ENCODE measurements at regions not wholly inside any gene's neighbourhood (a gene's known extent, or its start where the extent isn't known, plus 50 kb on each side); places are given as distances from the start of the nearest gene placed in this dataset.
"Not testable (repeated sequence)": the region's sequence is repeated elsewhere in the genome, so short reads cannot be mapped to it uniquely, and the experiment has no call there.

DNA sequence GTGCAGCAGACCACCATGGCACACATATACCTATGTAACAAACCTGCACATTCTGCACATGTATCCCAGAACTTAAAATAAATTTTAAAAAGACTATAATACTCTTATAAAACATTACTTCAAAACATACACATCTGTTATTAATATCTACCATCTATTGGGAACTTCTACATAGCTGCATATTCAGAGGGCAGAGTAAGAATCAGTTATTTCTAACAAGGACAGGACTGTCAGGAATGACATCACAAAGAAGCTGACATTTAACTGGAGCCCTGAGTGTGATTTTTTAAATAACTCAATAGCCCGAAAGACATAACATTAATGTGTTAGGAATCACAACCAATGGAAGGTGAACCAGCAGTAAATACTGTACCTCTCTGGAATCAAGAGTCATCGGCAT, 276.7 kb upstream of the ECI2 start:
- H3K36me3 Mint-ChIP-seq (ENCODE audit: low read depth), result no peaks in the 10 kb centered on the region
- CTCF ChIA-PET, result no interaction called here
- peaks cover 3% of the 10 kb centered on the region for H3K9me3 Mint-ChIP-seq
- H3K4me3 Mint-ChIP-seq, result no peak overlapping the region
- TF ChIP-seq, protein P1, sequence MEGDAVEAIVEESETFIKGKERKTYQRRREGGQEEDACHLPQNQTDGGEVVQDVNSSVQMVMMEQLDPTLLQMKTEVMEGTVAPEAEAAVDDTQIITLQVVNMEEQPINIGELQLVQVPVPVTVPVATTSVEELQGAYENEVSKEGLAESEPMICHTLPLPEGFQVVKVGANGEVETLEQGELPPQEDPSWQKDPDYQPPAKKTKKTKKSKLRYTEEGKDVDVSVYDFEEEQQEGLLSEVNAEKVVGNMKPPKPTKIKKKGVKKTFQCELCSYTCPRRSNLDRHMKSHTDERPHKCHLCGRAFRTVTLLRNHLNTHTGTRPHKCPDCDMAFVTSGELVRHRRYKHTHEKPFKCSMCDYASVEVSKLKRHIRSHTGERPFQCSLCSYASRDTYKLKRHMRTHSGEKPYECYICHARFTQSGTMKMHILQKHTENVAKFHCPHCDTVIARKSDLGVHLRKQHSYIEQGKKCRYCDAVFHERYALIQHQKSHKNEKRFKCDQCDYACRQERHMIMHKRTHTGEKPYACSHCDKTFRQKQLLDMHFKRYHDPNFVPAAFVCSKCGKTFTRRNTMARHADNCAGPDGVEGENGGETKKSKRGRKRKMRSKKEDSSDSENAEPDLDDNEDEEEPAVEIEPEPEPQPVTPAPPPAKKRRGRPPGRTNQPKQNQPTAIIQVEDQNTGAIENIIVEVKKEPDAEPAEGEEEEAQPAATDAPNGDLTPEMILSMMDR (IDR thresholded peaks at IDR 0.05), result no peak
- H3K27me3 Mint-ChIP-seq, result peaks cover 8% of the 10 kb centered on the region
- POLR2A ChIA-PET, result no interaction called here
- DNase-seq, result no peak
- no peak overlapping the region for H3K27ac Mint-ChIP-seq
- ATAC-seq, result no peak
- no peaks in the 10 kb centered on the region for H3K4me1 Mint-ChIP-seq (ENCODE audit: low read depth)
- intact Hi-C loops (cut with micrococcal nuclease), result no loop called here

DNA sequence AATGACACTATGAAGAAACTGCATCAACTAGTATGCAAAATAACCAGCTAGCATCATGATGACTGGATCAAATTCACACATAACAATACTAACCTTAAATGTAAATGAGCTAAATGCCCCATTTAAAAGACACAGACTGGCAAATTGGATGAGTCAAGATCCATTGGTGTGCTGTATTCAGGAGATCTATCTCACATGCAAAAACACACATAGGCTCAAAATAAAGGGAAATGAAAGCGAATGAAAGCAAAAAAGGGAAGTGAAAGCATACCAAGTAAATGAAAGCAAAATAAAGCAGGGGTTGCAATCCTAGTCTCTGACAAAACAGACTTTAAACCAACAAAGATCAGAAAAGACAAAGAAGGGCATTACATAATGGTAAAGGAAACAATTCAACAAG, 272.3 kb upstream of the ECI2 start:
- H3K4me1 Mint-ChIP-seq (ENCODE audit: low read depth); H3K4me3 Mint-ChIP-seq; H3K27ac Mint-ChIP-seq; DNase-seq; H3K36me3 Mint-ChIP-seq (ENCODE audit: low read depth); H3K9me3 Mint-ChIP-seq; POLR2A ChIA-PET; intact Hi-C loops (cut with micrococcal nuclease); CTCF ChIA-PET; ATAC-seq: not testable (repeated sequence)
- H3K27me3 Mint-ChIP-seq, result peaks cover 16% of the 10 kb centered on the region

DNA sequence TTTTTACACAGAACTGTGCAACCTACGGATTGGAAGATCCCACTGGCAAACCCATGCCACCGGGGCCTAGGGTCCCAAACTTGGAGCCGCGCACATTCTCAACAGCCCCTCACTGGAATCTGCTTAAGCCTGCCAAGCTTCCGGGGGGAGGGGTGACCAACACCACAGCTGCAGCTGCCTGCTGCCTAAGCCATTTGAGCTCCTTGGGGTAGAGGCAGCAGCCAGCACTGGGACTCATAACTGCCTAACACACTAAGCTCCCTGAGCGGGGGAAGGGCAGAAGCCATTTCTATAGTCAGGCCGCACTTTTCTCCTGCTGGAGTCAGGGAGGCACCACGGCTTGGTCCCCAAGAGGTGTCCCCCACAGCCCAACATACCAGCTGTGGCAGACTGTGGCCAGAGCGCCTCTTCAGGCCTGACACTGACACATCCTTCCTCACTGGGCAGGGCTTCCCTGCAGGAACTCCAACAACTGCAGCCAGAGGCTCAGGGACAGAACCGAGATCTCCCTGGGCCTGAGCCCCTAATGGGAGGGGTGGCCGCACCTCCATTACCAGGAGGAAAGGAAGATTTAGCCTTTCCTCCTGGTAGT, 270.3 kb upstream of the ECI2 start:
- ATAC-seq (no peak), DNase-seq (no peak)
- ChIA-PET POLR2A (no interaction called here), CTCF (no interaction called here)
- Mint-ChIP-seq H3K4me3 (no peak overlapping the region), H3K36me3 (ENCODE audit: low read depth) (no peaks in the 10 kb centered on the region), H3K4me1 (ENCODE audit: low read depth) (no peaks in the 10 kb centered on the region), H3K27me3 (peaks cover 20% of the 10 kb centered on the region), H3K9me3 (peaks cover 3% of the 10 kb centered on the region), H3K27ac (no peak overlapping the region)
- intact Hi-C loops (cut with micrococcal nuclease), result no loop called here
- TF ChIP-seq, protein P1 (IDR thresholded peaks at IDR 0.05), result no peak

DNA sequence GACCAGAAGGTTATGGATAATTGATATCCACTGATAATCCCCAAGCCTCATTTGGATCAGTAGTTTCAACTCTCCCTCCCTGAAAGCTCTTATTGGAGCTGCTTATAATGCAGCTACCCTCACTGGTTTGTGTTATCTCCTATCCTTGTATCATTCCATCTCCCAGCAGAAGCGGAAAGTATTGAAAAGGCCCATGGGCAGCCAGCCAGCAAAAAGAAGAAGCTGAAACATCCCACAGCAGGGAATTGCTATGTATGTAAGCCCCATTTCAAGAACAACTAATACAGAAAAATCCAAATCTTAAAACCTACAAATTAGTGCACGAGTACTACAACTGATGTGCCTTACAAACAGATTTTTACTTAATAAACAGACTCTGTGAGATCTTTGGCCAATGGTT, 269.0 kb upstream of the ECI2 start:
- DNase-seq (no peak), ATAC-seq (no peak)
- Mint-ChIP-seq H3K27me3 (peaks cover 20% of the 10 kb centered on the region), H3K27ac (no peak overlapping the region), H3K4me3 (no peak overlapping the region), H3K9me3 (peaks cover 3% of the 10 kb centered on the region), H3K4me1 (ENCODE audit: low read depth) (no peaks in the 10 kb centered on the region), H3K36me3 (ENCODE audit: low read depth) (no peaks in the 10 kb centered on the region)
- ChIA-PET CTCF (no interaction called here), POLR2A (no interaction called here)
- TF ChIP-seq, protein P1 (IDR thresholded peaks at IDR 0.05), result no peak
- intact Hi-C loops (cut with micrococcal nuclease), result no loop called here

DNA sequence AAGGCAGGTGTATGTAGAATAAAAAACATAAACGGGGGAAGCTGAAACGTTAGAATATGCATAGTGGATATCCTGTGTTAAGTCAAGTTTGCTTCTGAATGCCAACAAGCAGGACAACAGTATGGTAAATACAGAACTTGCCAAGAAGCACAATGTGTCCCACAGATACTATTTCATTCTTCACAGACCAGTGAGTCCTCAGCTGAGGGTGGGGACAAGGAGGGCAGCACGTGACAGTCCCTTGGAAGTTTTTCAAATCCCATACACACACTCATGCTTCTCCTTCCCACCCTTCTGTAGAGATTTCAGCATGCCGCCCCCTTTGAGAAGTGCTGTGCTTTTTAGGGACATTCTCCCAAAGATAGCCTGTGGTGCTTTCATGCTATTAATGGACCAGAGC, 268.5 kb upstream of the ECI2 start:
- CTCF ChIA-PET, result no interaction called here
- no peaks in the 10 kb centered on the region for H3K36me3 Mint-ChIP-seq (ENCODE audit: low read depth)
- H3K4me3 Mint-ChIP-seq, result no peak overlapping the region
- ATAC-seq, result no peak
- DNase-seq, result no peak
- peaks cover 3% of the 10 kb centered on the region for H3K9me3 Mint-ChIP-seq
- H3K27me3 Mint-ChIP-seq, result peaks cover 20% of the 10 kb centered on the region
- H3K27ac Mint-ChIP-seq, result no peak overlapping the region
- H3K4me1 Mint-ChIP-seq (ENCODE audit: low read depth), result no peaks in the 10 kb centered on the region
- TF ChIP-seq, protein P1 (IDR thresholded peaks at IDR 0.05), result no peak
- POLR2A ChIA-PET, result no interaction called here
- intact Hi-C loops (cut with micrococcal nuclease), result no loop called here

Measured in activated CD8-positive, alpha-beta T cell treated with anti-CD3 and anti-CD28 coated beads for 36 hours (primary cell).